ENCODE measurements at regions not wholly inside any gene's neighbourhood (a gene's known extent, or its start where the extent isn't known, plus 50 kb on each side); places are given as distances from the start of the nearest gene placed in this dataset.

- Histone ChIP-seq H3K27ac (no peak overlapping the region), H3K4me3 (no peak overlapping the region)
Measured at GRCh38 chr12:24617471-24617870, 331.4 kb downstream of the BCAT1 start.

GRCh38 chr12:24615967-24616411 lies 332.9 kb downstream of the BCAT1 start:
- no peak overlapping the region for H3K27ac ChIP-seq
- no peak overlapping the region for H3K4me3 ChIP-seq

GRCh38 chr12:24608637-24609285 lies 340.1 kb downstream of the BCAT1 start:
- H3K4me3 ChIP-seq = no peak overlapping the region
- H3K27ac ChIP-seq = no peak overlapping the region

GRCh38 chr12:24608108-24608507 lies 340.8 kb downstream of the BCAT1 start:
- H3K27ac ChIP-seq = no peak overlapping the region
- no peak overlapping the region for H3K4me3 ChIP-seq

GRCh38 chr12:24605916-24606315 lies 343.0 kb downstream of the BCAT1 start:
- no peak overlapping the region for H3K27ac ChIP-seq
- no peak overlapping the region for H3K4me3 ChIP-seq

GRCh38 chr12:24605466-24605865 lies 343.4 kb downstream of the BCAT1 start:
- no peak overlapping the region for H3K4me3 ChIP-seq

GRCh38 chr12:24603371-24603770 lies 345.5 kb downstream of the BCAT1 start:
- Histone ChIP-seq H3K4me3 (no peak overlapping the region), H3K27ac (no peak overlapping the region)

More at GRCh38 chr12:24605466-24605865, 343.4 kb downstream of the BCAT1 start:
- no peak overlapping the region for H3K27ac ChIP-seq

GRCh38 chr12:24600996-24601395 lies 347.9 kb downstream of the BCAT1 start:
- Histone ChIP-seq H3K4me3 (no peak overlapping the region), H3K27ac (no peak overlapping the region)

- H3K27ac ChIP-seq = no peak overlapping the region
- H3K4me3 ChIP-seq = no peak overlapping the region
Measured at GRCh38 chr12:24600551-24600950, 348.4 kb downstream of the BCAT1 start.

- no peak overlapping the region for H3K4me3 ChIP-seq
- H3K27ac ChIP-seq = no peak overlapping the region
Measured at GRCh38 chr12:24599736-24600135, 349.2 kb downstream of the BCAT1 start.

- Histone ChIP-seq H3K27ac (no peak overlapping the region), H3K4me3 (no peak overlapping the region)
Measured at GRCh38 chr12:24597580-24597979, 351.3 kb downstream of the BCAT1 start.

- Histone ChIP-seq H3K27ac (no peak overlapping the region), H3K4me3 (no peak overlapping the region)
Measured at GRCh38 chr12:24596768-24597388, 352.0 kb downstream of the BCAT1 start.

- no peak overlapping the region for H3K27ac ChIP-seq
- no peak overlapping the region for H3K4me3 ChIP-seq
Measured at GRCh38 chr12:24595652-24596235, 353.2 kb downstream of the BCAT1 start.

GRCh38 chr12:24591715-24592440 lies 357.0 kb downstream of the BCAT1 start:
- no peak overlapping the region for H3K4me3 ChIP-seq

GRCh38 chr12:24591079-24591626 lies 357.7 kb downstream of the BCAT1 start:
- no peak overlapping the region for H3K4me3 ChIP-seq

More at GRCh38 chr12:24591715-24592440, 357.0 kb downstream of the BCAT1 start:
- H3K27ac ChIP-seq = no peak overlapping the region

GRCh38 chr12:24586293-24586692 lies 362.6 kb downstream of the BCAT1 start:
- no peak overlapping the region for H3K4me3 ChIP-seq

More at GRCh38 chr12:24591079-24591626, 357.7 kb downstream of the BCAT1 start:
- no peak overlapping the region for H3K27ac ChIP-seq

GRCh38 chr12:24584032-24584675 lies 364.7 kb downstream of the BCAT1 start:
- H3K27ac ChIP-seq = no peak overlapping the region
- H3K4me3 ChIP-seq = no peak overlapping the region

More at GRCh38 chr12:24586293-24586692, 362.6 kb downstream of the BCAT1 start:
- H3K27ac ChIP-seq = no peak overlapping the region

- no peak overlapping the region for H3K4me3 ChIP-seq
- no peak overlapping the region for H3K27ac ChIP-seq
Measured at GRCh38 chr12:24582954-24583601, 365.8 kb downstream of the BCAT1 start.

GRCh38 chr12:24574538-24574937 lies 374.4 kb downstream of the BCAT1 start:
- H3K27ac ChIP-seq = no peak overlapping the region
- H3K4me3 ChIP-seq = no peak overlapping the region

Data from skin epidermis (tissue), 12 donors.